Hepatocyte (in vitro differentiated cells): ENCODE measurements at regions not wholly inside any gene's neighbourhood (a gene's known extent, or its start where the extent isn't known, plus 50 kb on each side); places are given as distances from the start of the nearest gene placed in this dataset.

ENCODE experiments used
- EZH2 ChIP-seq: fragments of 200-600 bp; sonication (generic); IDR thresholded peaks from 2 replicates; pipeline ENCODE4 v1.6.1; 2016; ENCODE audit warnings: antibody characterized with exemption, mild to moderate bottlenecking, borderline replicate concordance
- EZH2phosphoT487 ChIP-seq: fragments of 200-600 bp; sonication (generic); IDR thresholded peaks from one replicate; pipeline ENCODE4 v1.6.1; 2018; ENCODE audit warnings: antibody characterized with exemption, mild to moderate bottlenecking, low read depth, moderate library complexity; ENCODE audit not compliant: unreplicated experiment, severe bottlenecking
- TF ChIP-seq, protein P1 (sequence below): fragments of 200-600 bp; sonication (generic); IDR thresholded peaks from 2 replicates; pipeline ENCODE4 v1.5.1; 2016; ENCODE audit warnings: antibody characterized with exemption, mild to moderate bottlenecking; ENCODE audit not compliant: poor library complexity

DNA sequence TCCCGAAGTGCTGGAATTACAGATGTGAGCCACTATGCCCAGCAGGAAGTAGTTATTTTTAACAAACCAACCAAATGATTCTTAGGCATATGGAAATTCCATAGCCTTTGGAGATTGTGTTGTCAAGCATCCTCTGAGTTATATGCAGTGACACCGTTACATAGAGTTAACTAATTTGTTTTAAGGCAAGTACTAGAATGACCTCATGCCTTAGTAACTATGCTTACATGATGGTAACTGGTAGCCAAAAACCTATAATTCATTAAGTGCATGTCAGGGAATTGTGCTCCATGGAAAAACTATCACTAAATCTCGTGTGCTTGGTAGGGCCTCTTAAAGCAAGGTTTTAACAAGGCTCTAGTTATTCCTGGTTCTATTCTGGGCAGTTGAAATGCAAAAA is 392.8 kb downstream of the TUSC7 start:
- TF ChIP-seq, protein P1, sequence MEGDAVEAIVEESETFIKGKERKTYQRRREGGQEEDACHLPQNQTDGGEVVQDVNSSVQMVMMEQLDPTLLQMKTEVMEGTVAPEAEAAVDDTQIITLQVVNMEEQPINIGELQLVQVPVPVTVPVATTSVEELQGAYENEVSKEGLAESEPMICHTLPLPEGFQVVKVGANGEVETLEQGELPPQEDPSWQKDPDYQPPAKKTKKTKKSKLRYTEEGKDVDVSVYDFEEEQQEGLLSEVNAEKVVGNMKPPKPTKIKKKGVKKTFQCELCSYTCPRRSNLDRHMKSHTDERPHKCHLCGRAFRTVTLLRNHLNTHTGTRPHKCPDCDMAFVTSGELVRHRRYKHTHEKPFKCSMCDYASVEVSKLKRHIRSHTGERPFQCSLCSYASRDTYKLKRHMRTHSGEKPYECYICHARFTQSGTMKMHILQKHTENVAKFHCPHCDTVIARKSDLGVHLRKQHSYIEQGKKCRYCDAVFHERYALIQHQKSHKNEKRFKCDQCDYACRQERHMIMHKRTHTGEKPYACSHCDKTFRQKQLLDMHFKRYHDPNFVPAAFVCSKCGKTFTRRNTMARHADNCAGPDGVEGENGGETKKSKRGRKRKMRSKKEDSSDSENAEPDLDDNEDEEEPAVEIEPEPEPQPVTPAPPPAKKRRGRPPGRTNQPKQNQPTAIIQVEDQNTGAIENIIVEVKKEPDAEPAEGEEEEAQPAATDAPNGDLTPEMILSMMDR = no peak
- TF ChIP-seq EZH2 (no peak), EZH2phosphoT487 (no peak)
